ENCODE measurements at regions not wholly inside any gene's neighbourhood (a gene's known extent, or its start where the extent isn't known, plus 50 kb on each side); places are given as distances from the start of the nearest gene placed in this dataset.

GRCh38 chr9:88300556-88300955, 87.7 kb upstream of the SPIN1 start:
- ChIA-PET CTCF (no interaction called here), POLR2A (no interaction called here)
- ATAC-seq (ENCODE audit: low read depth) (no peak), DNase-seq (no peak)
- Mint-ChIP-seq H3K4me1 (no peaks in the 10 kb centered on the region), H3K27ac (no peak overlapping the region), H3K9me3 (no peaks in the 10 kb centered on the region), H3K4me3 (no peak overlapping the region), H3K36me3 (ENCODE audit: low read depth) (no peaks in the 10 kb centered on the region), H3K27me3 (no peaks in the 10 kb centered on the region)
- intact Hi-C loops (cut with micrococcal nuclease), result no loop called here
- TF ChIP-seq CTCF (IDR thresholded peaks at IDR 0.05), result no peak

GRCh38 chr9:88291856-88292255, 96.4 kb upstream of the SPIN1 start:
- ATAC-seq (ENCODE audit: low read depth), result no peak
- Mint-ChIP-seq H3K9me3 (no peaks in the 10 kb centered on the region), H3K4me3 (no peak overlapping the region), H3K27me3 (peaks cover 1% of the 10 kb centered on the region), H3K27ac (no peak overlapping the region), H3K4me1 (no peaks in the 10 kb centered on the region), H3K36me3 (ENCODE audit: low read depth) (no peaks in the 10 kb centered on the region)
- intact Hi-C loops (cut with micrococcal nuclease), result no loop called here
- ChIA-PET CTCF (no interaction called here), POLR2A (no interaction called here)
- TF ChIP-seq CTCF (IDR thresholded peaks at IDR 0.05), result no peak
- no peak for DNase-seq

- CTCF ChIA-PET, result no interaction called here
- ATAC-seq (ENCODE audit: low read depth) (no peak), DNase-seq (no peak)
- POLR2A ChIA-PET, result no interaction called here
- H3K9me3 Mint-ChIP-seq, result no peaks in the 10 kb centered on the region
- no peak overlapping the region for H3K4me3 Mint-ChIP-seq
- no peaks in the 10 kb centered on the region for H3K4me1 Mint-ChIP-seq
- H3K27ac Mint-ChIP-seq, result no peak overlapping the region
- no peaks in the 10 kb centered on the region for H3K36me3 Mint-ChIP-seq (ENCODE audit: low read depth)
- peaks cover 1% of the 10 kb centered on the region for H3K27me3 Mint-ChIP-seq
- TF ChIP-seq CTCF (IDR thresholded peaks at IDR 0.05), result no peak
- intact Hi-C loops (cut with micrococcal nuclease), result no loop called here
Observed at GRCh38 chr9:88291056-88291455, 97.2 kb upstream of the SPIN1 start.

- CTCF ChIA-PET, result no interaction called here
Observed at GRCh38 chr9:88289532-88289931, 98.7 kb upstream of the SPIN1 start.

GRCh38 chr9:88287972-88288371, 100.3 kb upstream of the SPIN1 start:
- POLR2A ChIA-PET, result no interaction called here
- H3K4me3 Mint-ChIP-seq, result no peak overlapping the region

More at GRCh38 chr9:88289532-88289931, 98.7 kb upstream of the SPIN1 start:
- ATAC-seq (ENCODE audit: low read depth) (no peak), DNase-seq (no peak)
- H3K4me3 Mint-ChIP-seq, result no peak overlapping the region
- no peak overlapping the region for H3K27ac Mint-ChIP-seq
- H3K4me1 Mint-ChIP-seq, result no peaks in the 10 kb centered on the region
- no peaks in the 10 kb centered on the region for H3K36me3 Mint-ChIP-seq (ENCODE audit: low read depth)
- H3K9me3 Mint-ChIP-seq, result peaks cover 15% of the 10 kb centered on the region
- POLR2A ChIA-PET, result no interaction called here
- intact Hi-C loops (cut with micrococcal nuclease), result no loop called here
- TF ChIP-seq CTCF (IDR thresholded peaks at IDR 0.05), result no peak
- peaks cover 1% of the 10 kb centered on the region for H3K27me3 Mint-ChIP-seq

More at GRCh38 chr9:88287972-88288371, 100.3 kb upstream of the SPIN1 start:
- DNase-seq (no peak), ATAC-seq (ENCODE audit: low read depth) (no peak)
- Mint-ChIP-seq H3K27ac (no peak overlapping the region), H3K27me3 (peaks cover under 1% of the 10 kb centered on the region), H3K4me1 (no peaks in the 10 kb centered on the region), H3K36me3 (ENCODE audit: low read depth) (no peaks in the 10 kb centered on the region), H3K9me3 (peaks cover 21% of the 10 kb centered on the region)
- intact Hi-C loops (cut with micrococcal nuclease), result no loop called here
- TF ChIP-seq CTCF (IDR thresholded peaks at IDR 0.05), result no peak
- CTCF ChIA-PET, result no interaction called here
